ENCODE measurements at regions not wholly inside any gene's neighbourhood (a gene's known extent, or its start where the extent isn't known, plus 50 kb on each side); places are given as distances from the start of the nearest gene placed in this dataset.

DNA sequence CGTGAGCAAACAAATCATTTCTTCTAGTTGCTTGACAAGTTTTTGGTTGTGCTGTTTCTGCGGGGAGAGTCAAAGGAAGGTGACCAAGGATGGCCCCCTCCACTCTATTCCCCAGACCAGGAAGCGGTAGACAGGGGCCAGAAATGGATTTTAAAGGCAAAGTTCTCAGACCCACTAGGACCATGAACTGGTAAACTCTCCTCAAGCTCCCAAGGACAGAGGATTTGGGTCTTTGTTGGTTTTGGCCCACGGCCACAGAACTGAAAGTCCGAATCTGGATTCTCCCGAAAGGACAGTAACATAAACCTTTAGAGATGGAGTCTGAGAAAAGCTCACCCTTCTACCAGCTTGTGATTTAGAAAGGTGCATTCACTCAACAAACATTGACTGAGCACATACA is 85.9 kb upstream of the C2CD4B start:
- TF ChIP-seq POLR2A (IDR thresholded peaks at IDR 0.05) = no peak
- TF ChIP-seq POLR2AphosphoS5 (IDR thresholded peaks at IDR 0.05) = no peak
